Heart left ventricle (tissue), 16 donors: ENCODE measurements at regions not wholly inside any gene's neighbourhood (a gene's known extent, or its start where the extent isn't known, plus 50 kb on each side); places are given as distances from the start of the nearest gene placed in this dataset.
"Not testable (repeated sequence)": the region's sequence is repeated elsewhere in the genome, so short reads cannot be mapped to it uniquely, and the experiment has no call there.

ENCODE experiments used
- ATAC-seq, 4 donors: fragments of 200-7000 bp; cut with Tn5 transposase; one replicate each; pipeline ENCODE4 v1.9.1; 2020 to 2022; ENCODE audit warnings: moderate library complexity in 4 of 4, mild to moderate bottlenecking in 3 of 4, moderate number of reproducible peaks in 1 of 4
- DNase-seq, 5 donors: peaks; one replicate each; pipeline ENCODE4 v3.0.0-alpha.2; 2020
- H3K27ac ChIP-seq, 12 donors: fragments of 200-600 bp; sonication (generic) in 4 of 12; one replicate each; pipeline versions ENCODE4 v1.5.0 to v1.8.0; 2016 to 2022; ENCODE audit warnings: mild to moderate bottlenecking in 2 of 12
- H3K27me3 ChIP-seq, 9 donors: fragments of 200-600 bp; sonication (generic) in 2 of 9; one replicate each; pipeline versions ENCODE4 v1.5.1 to v1.8.0; 2016 to 2022; ENCODE audit warnings: mild to moderate bottlenecking in 3 of 9
- H3K36me3 ChIP-seq, 9 donors: fragments of 200-600 bp; sonication (generic) in 2 of 9; one replicate each; pipeline versions ENCODE4 v1.5.0 to v1.8.0; 2018 to 2022; ENCODE audit warnings: mild to moderate bottlenecking in 2 of 9
- H3K4me1 ChIP-seq, 12 donors: fragments of 200-600 bp; sonication (generic) in 4 of 12; one replicate each; pipeline versions ENCODE4 v1.5.0 to v1.8.0; 2016 to 2022; ENCODE audit warnings: mild to moderate bottlenecking in 3 of 12
- H3K4me3 ChIP-seq, 12 donors: fragments of 200-600 bp; sonication (generic) in 4 of 12; one replicate each; pipeline versions ENCODE4 v1.5.0 to v1.8.0; 2017 to 2022; ENCODE audit warnings: mild to moderate bottlenecking in 9 of 12, moderate library complexity in 4 of 12
- H3K9me3 ChIP-seq, 12 donors: fragments of 200-600 bp; sonication (generic) in 4 of 12; one replicate each; pipeline versions ENCODE4 v1.5.0 to v1.8.0; 2016 to 2022; ENCODE audit warnings: mild to moderate bottlenecking in 1 of 12
- CTCF ChIP-seq, 12 donors: fragments of 200-600 bp; sonication (generic) in 4 of 12; IDR thresholded peaks; one replicate each; pipeline versions ENCODE4 v1.5.0 to v1.8.0; 2018 to 2022; ENCODE audit warnings: antibody characterized with exemption in 12 of 12, mild to moderate bottlenecking in 5 of 12
- POLR2A ChIP-seq, 2 donors: fragments of 450-650 bp; IDR thresholded peaks; one replicate each; pipeline ENCODE4 v1.6.1; 2017; ENCODE audit warnings: antibody characterized with exemption in 2 of 2, mild to moderate bottlenecking in 2 of 2, moderate library complexity in 2 of 2
- WGBS, 4 donors: extraction: QIAGEN DNeasy Blood & Tissue Kit in 2 of 4; methylation state at CpG; one replicate each; pipeline versions ENCODE4 v1.1.5 to v1.1.7; 2013 to 2018; 5-methylcytosine and 5-hydroxymethylcytosine counted together
- intact Hi-C, 10 donors: fragments of 100-400 bp; cut with DNase I; formaldehyde crosslinking; loops; one replicate each; pipeline versions ENCODE4 v1.11.1 to v1.14.2; 2022
- donor health status: ischemic (EF 13 %, LVEDD 7.1; RV severe dilation, severe dysfunction).
- donor health status: healthy with polysubstance abuse.
- donor health status: DM: no; HTN: yes; CAD: no.
- donor health status: DM: no; HTN: no; CAD: no.
- donor health status: ischemic (EF 25% LVEDD 6.9; RV normal size, moderate dysfunction).
- donor health status: ischemic (EF 25% LVEDD 5.7; RV mildly dilated, moderate dysfunction).
- donor health status: healthy.
- donor health status: DM: yes; HTN: yes; CAD: no.
- donor health status: ischemic (EF 35%, LVEDD 5.7; RV mildly dilated, moderate dysfunction).
- donor health status: nonischemic (EF 11% LVEDD 7.7; RV severe dilation, severe dysfunction).
- donor health status: DM: yes; HTN: yes; CAD: no.
- donor health status: PGD.
- donor health status: ischemic (EF 29% LVEDD 5.4; RV normal size, mild dysfunction).
- donor health status: nonischemic (EF 23%, LVEDD 6.1; RV moderate dilation, normal function).

- DNase-seq (no peak), ATAC-seq (no peak)
- no peaks in the 10 kb centered on the region for H3K4me1 ChIP-seq
- peaks cover 0 to 16% (median 0%) of the 10 kb centered on the region in 12 donors for H3K9me3 ChIP-seq
- no peaks in the 10 kb centered on the region for H3K27me3 ChIP-seq
- intact Hi-C loops = no loop called here
- no peaks in the 10 kb centered on the region for H3K36me3 ChIP-seq
- H3K27ac ChIP-seq = no peak overlapping the region
- 67 to 76% (median 72%) methylated on average over 16 of the region's 16 CpGs for WGBS, 4 donors
- H3K4me3 ChIP-seq = no peak overlapping the region
- no peak for TF ChIP-seq POLR2A (IDR thresholded peaks at IDR 0.05)
- TF ChIP-seq CTCF (IDR thresholded peaks at IDR 0.05) = no peak
Measured at GRCh38 chr4:189740873-189741272, 199.8 kb upstream of the FRG1 start.

GRCh38 chr4:189753092-189753491, 187.6 kb upstream of the FRG1 start:
- H3K4me1 ChIP-seq, H3K27ac ChIP-seq, ATAC-seq, intact Hi-C loops, H3K36me3 ChIP-seq, H3K27me3 ChIP-seq, DNase-seq, H3K4me3 ChIP-seq: not testable (repeated sequence)
- 64 to 86% (median 77%) methylated on average over 1 of the region's 1 CpG for WGBS, 4 donors
- peaks cover 0 to 12% (median 0%) of the 10 kb centered on the region in 12 donors for H3K9me3 ChIP-seq

- no peak for TF ChIP-seq POLR2A (IDR thresholded peaks at IDR 0.05)
Measured at GRCh38 chr4:189763583-189763982, 177.1 kb upstream of the FRG1 start.

GRCh38 chr4:189765301-189765700, 175.4 kb upstream of the FRG1 start:
- H3K27ac ChIP-seq = no peak overlapping the region
- no peak for TF ChIP-seq CTCF (IDR thresholded peaks at IDR 0.05)
- TF ChIP-seq POLR2A (IDR thresholded peaks at IDR 0.05) = no peak
- H3K4me3 ChIP-seq = no peak overlapping the region
- no peaks in the 10 kb centered on the region for H3K4me1 ChIP-seq
- intact Hi-C loops = no loop called here
- H3K27me3 ChIP-seq = no peaks in the 10 kb centered on the region
- no peaks in the 10 kb centered on the region for H3K36me3 ChIP-seq
- no peak for ATAC-seq
- WGBS, 4 donors = 82 to 86% (median 86%) methylated on average over 10 of the region's 10 CpGs
- H3K9me3 ChIP-seq = no peaks in the 10 kb centered on the region
- DNase-seq = no peak

More at GRCh38 chr4:189763583-189763982, 177.1 kb upstream of the FRG1 start:
- H3K27ac ChIP-seq = no peak overlapping the region
- no peaks in the 10 kb centered on the region for H3K9me3 ChIP-seq
- intact Hi-C loops = no loop called here
- ATAC-seq (no peak), DNase-seq (no peak)
- WGBS, 4 donors = 60 to 72% (median 67%) methylated on average over 3 of the region's 3 CpGs
- H3K4me3 ChIP-seq = no peak overlapping the region
- no peaks in the 10 kb centered on the region for H3K4me1 ChIP-seq
- no peaks in the 10 kb centered on the region for H3K36me3 ChIP-seq
- H3K27me3 ChIP-seq = no peaks in the 10 kb centered on the region

GRCh38 chr4:189765736-189766135, 174.9 kb upstream of the FRG1 start:
- 52 to 68% (median 60%) methylated on average over 6 of the region's 6 CpGs for WGBS, 4 donors
- intact Hi-C loops = no loop called here
- no peaks in the 10 kb centered on the region for H3K4me1 ChIP-seq
- no peak overlapping the region for H3K4me3 ChIP-seq
- no peak for TF ChIP-seq POLR2A (IDR thresholded peaks at IDR 0.05)
- no peak for TF ChIP-seq CTCF (IDR thresholded peaks at IDR 0.05)
- ATAC-seq = no peak
- no peaks in the 10 kb centered on the region for H3K27me3 ChIP-seq
- DNase-seq = no peak
- H3K27ac ChIP-seq = no peak overlapping the region
- no peaks in the 10 kb centered on the region for H3K9me3 ChIP-seq
- H3K36me3 ChIP-seq = no peaks in the 10 kb centered on the region
